HCT116 (cell line): ENCODE measurements at regions not wholly inside any gene's neighbourhood (a gene's known extent, or its start where the extent isn't known, plus 50 kb on each side); places are given as distances from the start of the nearest gene placed in this dataset.

Experiments used
- CTCF ChIP-seq, 3 experiments: fragments of 200-600 bp in 1 of 3; sonication (generic) in 1 of 3; IDR thresholded peaks in 2 of 3; conservative IDR thresholded peaks in 1 of 3; 2 replicates each; pipeline ENCODE4 v1.5.1; 2012 to 2017; ENCODE audit warnings: low read depth in 2 of 3, low read length in 2 of 3, antibody characterized with exemption in 1 of 3, borderline replicate concordance in 1 of 3, control low read depth in 1 of 3, mild to moderate bottlenecking in 1 of 3, mixed read lengths in 1 of 3, mixed run types in 1 of 3, moderate library complexity in 1 of 3; ENCODE audit not compliant: insufficient read depth in 1 of 3
- RAD21 ChIP-seq: IDR thresholded peaks from 2 replicates; pipeline ENCODE4 v1.6.1; 2012; ENCODE audit warnings: low read depth, mild to moderate bottlenecking

- TF ChIP-seq CTCF (IDR thresholded peaks at IDR 0.05 in 2 of 3, conservative IDR thresholded peaks at IDR 0.05 in 1 of 3; ENCODE audit: borderline replicate concordance in 1 of 3, insufficient read depth in 1 of 3, low read depth in 2 of 3, low read length in 2 of 3) (no peak), RAD21 (no peak)
Observed at GRCh38 chr10:130480491-130480890, 344.3 kb downstream of the GLRX3 start.
